Liver (tissue), 8 donors: ENCODE measurements at regions not wholly inside any gene's neighbourhood (a gene's known extent, or its start where the extent isn't known, plus 50 kb on each side); places are given as distances from the start of the nearest gene placed in this dataset.

Experiments
- DNase-seq: peaks from one replicate; pipeline ENCODE4 v3.0.0-alpha.2; 2017; ENCODE audit warnings: low spot score
- H3K27ac ChIP-seq, 2 donors: one replicate each; pipeline ENCODE4 v1.7.0; 2013; ENCODE audit warnings: inconsistent platforms in 2 of 2, low read length in 2 of 2, control low read depth in 1 of 2, low read depth in 1 of 2, mild to moderate bottlenecking in 1 of 2
- H3K27me3 ChIP-seq, 4 donors: one replicate each; pipeline versions ENCODE4 v1.6.1 to v1.7.0; 2013; ENCODE audit warnings: low read length in 3 of 4, inconsistent platforms in 1 of 4, mild to moderate bottlenecking in 1 of 4, moderate library complexity in 1 of 4; ENCODE audit not compliant: control insufficient read depth in 4 of 4, insufficient read depth in 4 of 4
- H3K36me3 ChIP-seq, 4 donors: one replicate each; pipeline versions ENCODE4 v1.6.1 to v1.7.0; 2013; ENCODE audit warnings: low read length in 3 of 4, mild to moderate bottlenecking in 3 of 4, low read depth in 1 of 4, moderate library complexity in 1 of 4; ENCODE audit not compliant: control insufficient read depth in 4 of 4, insufficient read depth in 3 of 4
- H3K4me1 ChIP-seq, 4 donors: one replicate each; pipeline versions ENCODE4 v1.6.1 to v1.7.0; 2013; ENCODE audit warnings: low read length in 3 of 4, mild to moderate bottlenecking in 3 of 4, moderate library complexity in 1 of 4; ENCODE audit not compliant: control insufficient read depth in 4 of 4, insufficient read depth in 4 of 4
- H3K4me3 ChIP-seq, 3 donors: one replicate each; pipeline versions ENCODE4 v1.6.1 to v1.7.0; 2013; ENCODE audit warnings: low read length in 3 of 3, control low read depth in 1 of 3, low read depth in 1 of 3, mild to moderate bottlenecking in 1 of 3
- H3K9ac ChIP-seq, 2 donors: one replicate each; pipeline ENCODE4 v1.7.0; 2013; ENCODE audit warnings: low read length in 2 of 2, mild to moderate bottlenecking in 2 of 2, moderate library complexity in 2 of 2, control low read depth in 1 of 2, low read depth in 1 of 2
- H3K9me3 ChIP-seq, 4 donors: one replicate each; pipeline versions ENCODE4 v1.6.1 to v1.7.0; 2013; ENCODE audit warnings: low read length in 3 of 4; ENCODE audit not compliant: control insufficient read depth in 4 of 4
- EGR1 ChIP-seq, 2 donors: IDR thresholded peaks; 2 replicates each; pipeline ENCODE4 v1.6.1; 2016 to 2018; ENCODE audit warnings: antibody characterized with exemption in 2 of 2, low read depth in 2 of 2
- FOXA1 ChIP-seq: IDR thresholded peaks from 2 replicates; pipeline ENCODE4 v1.6.1; 2016; ENCODE audit warnings: antibody characterized with exemption
- FOXA2 ChIP-seq: IDR thresholded peaks from 2 replicates; pipeline ENCODE4 v1.6.1; 2016; ENCODE audit warnings: antibody characterized with exemption
- GABPA ChIP-seq, 2 donors: IDR thresholded peaks in 1 of 2; conservative IDR thresholded peaks in 1 of 2; 2 replicates each; pipeline ENCODE4 v1.6.1; 2016; ENCODE audit warnings: antibody characterized with exemption in 2 of 2, mild to moderate bottlenecking in 1 of 2, moderate library complexity in 1 of 2
- HNF4A ChIP-seq, 2 donors: conservative IDR thresholded peaks; 2 replicates each; pipeline ENCODE4 v1.6.1; 2016; ENCODE audit warnings: antibody characterized with exemption in 2 of 2, mild to moderate bottlenecking in 2 of 2
- HNF4G ChIP-seq: IDR thresholded peaks from 2 replicates; pipeline ENCODE4 v1.6.1; 2016; ENCODE audit warnings: antibody characterized with exemption
- JUND ChIP-seq, 2 donors: IDR thresholded peaks; 2 replicates each; pipeline ENCODE4 v1.6.1; 2016; ENCODE audit warnings: antibody characterized with exemption in 2 of 2
- NR2F2 ChIP-seq: IDR thresholded peaks from 2 replicates; pipeline ENCODE4 v1.6.1; 2016; ENCODE audit warnings: antibody characterized with exemption
- RAD21 ChIP-seq, 2 donors: IDR thresholded peaks; 2 replicates each; pipeline ENCODE4 v1.6.1; 2016; ENCODE audit warnings: antibody characterized with exemption in 2 of 2, mild to moderate bottlenecking in 2 of 2
- RXRA ChIP-seq, 2 donors: IDR thresholded peaks; 2 replicates each; pipeline ENCODE4 v1.6.1; 2017 to 2018; ENCODE audit warnings: antibody characterized with exemption in 2 of 2, mild to moderate bottlenecking in 1 of 2
- SP1 ChIP-seq: IDR thresholded peaks from 2 replicates; pipeline ENCODE4 v1.6.1; 2018; ENCODE audit warnings: antibody characterized with exemption, mild to moderate bottlenecking
- TAF1 ChIP-seq: conservative IDR thresholded peaks from 2 replicates; pipeline ENCODE4 v1.6.1; 2016; ENCODE audit warnings: antibody characterized with exemption, mild to moderate bottlenecking
- YY1 ChIP-seq: IDR thresholded peaks from 2 replicates; pipeline ENCODE4 v1.6.1; 2016; ENCODE audit warnings: antibody characterized with exemption, mild to moderate bottlenecking
- WGBS: extraction: QIAGEN DNeasy Blood & Tissue Kit; methylation state at CpG from one replicate; pipeline ENCODE4 v1.1.7; 2013; 5-methylcytosine and 5-hydroxymethylcytosine counted together
- TF ChIP-seq, protein P1 (sequence below): IDR thresholded peaks from 2 replicates; pipeline ENCODE4 v1.6.1; 2016; ENCODE audit warnings: antibody characterized with exemption, mild to moderate bottlenecking
- TF ChIP-seq, protein P2 (sequence below): fragments of 150-350 bp; IDR thresholded peaks from 2 replicates; pipeline ENCODE4 v1.5.1; 2017; ENCODE audit warnings: improper control_type of control experiment, low read depth, low read length; ENCODE audit not compliant: missing input control
- TF ChIP-seq, protein P3 (sequence below): IDR thresholded peaks from 2 replicates; pipeline ENCODE4 v1.6.1; 2016; ENCODE audit warnings: antibody characterized with exemption
- TF ChIP-seq, protein P4 (sequence below): IDR thresholded peaks from 2 replicates; pipeline ENCODE4 v1.6.1; 2016; ENCODE audit warnings: antibody characterized with exemption
- TF ChIP-seq, protein P5 (sequence below): IDR thresholded peaks from 2 replicates; pipeline ENCODE4 v1.6.1; 2016; ENCODE audit warnings: antibody characterized with exemption
- donor health status: healthy.
- donor health status: healthy.
- donor health status: healthy.
- donor health status: healthy.
- donor health status: healthy.

DNA sequence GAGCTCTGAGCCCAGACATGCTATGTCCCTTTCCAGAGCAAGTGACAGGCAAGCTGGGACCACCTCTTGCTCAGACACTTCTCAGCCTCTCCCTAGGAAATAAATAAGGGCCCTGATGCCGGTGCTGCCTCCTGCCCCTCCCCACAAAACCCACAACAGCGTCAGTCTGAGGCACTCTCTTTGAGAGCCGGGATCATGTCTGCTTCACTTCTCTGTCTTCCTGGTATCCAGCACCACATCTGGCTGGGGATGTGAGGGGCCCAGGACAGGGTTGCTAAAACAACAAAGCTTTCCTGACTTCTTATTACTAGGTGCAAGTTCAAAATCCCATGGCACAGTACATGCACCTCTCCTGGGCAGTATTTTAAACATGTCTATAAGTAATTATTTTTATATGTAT, 103.9 kb upstream of the GLI2 start:
- TF ChIP-seq NR2F2 (no peak), HNF4A (conservative IDR thresholded peaks at IDR 0.05) (no peak), SP1 (no peak), FOXA2 (no peak), JUND (IDR thresholded peaks at IDR 0.05) (no peak), GABPA (IDR thresholded peaks at IDR 0.05 in 1 of 2, conservative IDR thresholded peaks at IDR 0.05 in 1 of 2) (no peak), RAD21 (IDR thresholded peaks at IDR 0.05) (no peak), TAF1 (no peak), EGR1 (IDR thresholded peaks at IDR 0.05; ENCODE audit: low read depth in 2 of 2) (no peak), FOXA1 (no peak), RXRA (IDR thresholded peaks at IDR 0.05) (no peak), HNF4G (no peak), YY1 (no peak)
- TF ChIP-seq, protein P1, sequence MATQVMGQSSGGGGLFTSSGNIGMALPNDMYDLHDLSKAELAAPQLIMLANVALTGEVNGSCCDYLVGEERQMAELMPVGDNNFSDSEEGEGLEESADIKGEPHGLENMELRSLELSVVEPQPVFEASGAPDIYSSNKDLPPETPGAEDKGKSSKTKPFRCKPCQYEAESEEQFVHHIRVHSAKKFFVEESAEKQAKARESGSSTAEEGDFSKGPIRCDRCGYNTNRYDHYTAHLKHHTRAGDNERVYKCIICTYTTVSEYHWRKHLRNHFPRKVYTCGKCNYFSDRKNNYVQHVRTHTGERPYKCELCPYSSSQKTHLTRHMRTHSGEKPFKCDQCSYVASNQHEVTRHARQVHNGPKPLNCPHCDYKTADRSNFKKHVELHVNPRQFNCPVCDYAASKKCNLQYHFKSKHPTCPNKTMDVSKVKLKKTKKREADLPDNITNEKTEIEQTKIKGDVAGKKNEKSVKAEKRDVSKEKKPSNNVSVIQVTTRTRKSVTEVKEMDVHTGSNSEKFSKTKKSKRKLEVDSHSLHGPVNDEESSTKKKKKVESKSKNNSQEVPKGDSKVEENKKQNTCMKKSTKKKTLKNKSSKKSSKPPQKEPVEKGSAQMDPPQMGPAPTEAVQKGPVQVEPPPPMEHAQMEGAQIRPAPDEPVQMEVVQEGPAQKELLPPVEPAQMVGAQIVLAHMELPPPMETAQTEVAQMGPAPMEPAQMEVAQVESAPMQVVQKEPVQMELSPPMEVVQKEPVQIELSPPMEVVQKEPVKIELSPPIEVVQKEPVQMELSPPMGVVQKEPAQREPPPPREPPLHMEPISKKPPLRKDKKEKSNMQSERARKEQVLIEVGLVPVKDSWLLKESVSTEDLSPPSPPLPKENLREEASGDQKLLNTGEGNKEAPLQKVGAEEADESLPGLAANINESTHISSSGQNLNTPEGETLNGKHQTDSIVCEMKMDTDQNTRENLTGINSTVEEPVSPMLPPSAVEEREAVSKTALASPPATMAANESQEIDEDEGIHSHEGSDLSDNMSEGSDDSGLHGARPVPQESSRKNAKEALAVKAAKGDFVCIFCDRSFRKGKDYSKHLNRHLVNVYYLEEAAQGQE: no peak
- TF ChIP-seq, protein P2, sequence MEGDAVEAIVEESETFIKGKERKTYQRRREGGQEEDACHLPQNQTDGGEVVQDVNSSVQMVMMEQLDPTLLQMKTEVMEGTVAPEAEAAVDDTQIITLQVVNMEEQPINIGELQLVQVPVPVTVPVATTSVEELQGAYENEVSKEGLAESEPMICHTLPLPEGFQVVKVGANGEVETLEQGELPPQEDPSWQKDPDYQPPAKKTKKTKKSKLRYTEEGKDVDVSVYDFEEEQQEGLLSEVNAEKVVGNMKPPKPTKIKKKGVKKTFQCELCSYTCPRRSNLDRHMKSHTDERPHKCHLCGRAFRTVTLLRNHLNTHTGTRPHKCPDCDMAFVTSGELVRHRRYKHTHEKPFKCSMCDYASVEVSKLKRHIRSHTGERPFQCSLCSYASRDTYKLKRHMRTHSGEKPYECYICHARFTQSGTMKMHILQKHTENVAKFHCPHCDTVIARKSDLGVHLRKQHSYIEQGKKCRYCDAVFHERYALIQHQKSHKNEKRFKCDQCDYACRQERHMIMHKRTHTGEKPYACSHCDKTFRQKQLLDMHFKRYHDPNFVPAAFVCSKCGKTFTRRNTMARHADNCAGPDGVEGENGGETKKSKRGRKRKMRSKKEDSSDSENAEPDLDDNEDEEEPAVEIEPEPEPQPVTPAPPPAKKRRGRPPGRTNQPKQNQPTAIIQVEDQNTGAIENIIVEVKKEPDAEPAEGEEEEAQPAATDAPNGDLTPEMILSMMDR: no peak
- TF ChIP-seq, protein P3, sequence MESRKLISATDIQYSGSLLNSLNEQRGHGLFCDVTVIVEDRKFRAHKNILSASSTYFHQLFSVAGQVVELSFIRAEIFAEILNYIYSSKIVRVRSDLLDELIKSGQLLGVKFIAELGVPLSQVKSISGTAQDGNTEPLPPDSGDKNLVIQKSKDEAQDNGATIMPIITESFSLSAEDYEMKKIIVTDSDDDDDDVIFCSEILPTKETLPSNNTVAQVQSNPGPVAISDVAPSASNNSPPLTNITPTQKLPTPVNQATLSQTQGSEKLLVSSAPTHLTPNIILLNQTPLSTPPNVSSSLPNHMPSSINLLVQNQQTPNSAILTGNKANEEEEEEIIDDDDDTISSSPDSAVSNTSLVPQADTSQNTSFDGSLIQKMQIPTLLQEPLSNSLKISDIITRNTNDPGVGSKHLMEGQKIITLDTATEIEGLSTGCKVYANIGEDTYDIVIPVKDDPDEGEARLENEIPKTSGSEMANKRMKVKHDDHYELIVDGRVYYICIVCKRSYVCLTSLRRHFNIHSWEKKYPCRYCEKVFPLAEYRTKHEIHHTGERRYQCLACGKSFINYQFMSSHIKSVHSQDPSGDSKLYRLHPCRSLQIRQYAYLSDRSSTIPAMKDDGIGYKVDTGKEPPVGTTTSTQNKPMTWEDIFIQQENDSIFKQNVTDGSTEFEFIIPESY: no peak
- TF ChIP-seq, protein P4, sequence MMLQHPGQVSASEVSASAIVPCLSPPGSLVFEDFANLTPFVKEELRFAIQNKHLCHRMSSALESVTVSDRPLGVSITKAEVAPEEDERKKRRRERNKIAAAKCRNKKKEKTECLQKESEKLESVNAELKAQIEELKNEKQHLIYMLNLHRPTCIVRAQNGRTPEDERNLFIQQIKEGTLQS: no peak
- TF ChIP-seq, protein P5, sequence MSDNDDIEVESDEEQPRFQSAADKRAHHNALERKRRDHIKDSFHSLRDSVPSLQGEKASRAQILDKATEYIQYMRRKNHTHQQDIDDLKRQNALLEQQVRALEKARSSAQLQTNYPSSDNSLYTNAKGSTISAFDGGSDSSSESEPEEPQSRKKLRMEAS: no peak
- Histone ChIP-seq H3K9me3 (peaks cover 0 to 4% (median 1%) of the 10 kb centered on the region in 4 donors), H3K4me1 (no peaks in the 10 kb centered on the region), H3K4me3 (no peak overlapping the region), H3K9ac (no peak overlapping the region), H3K36me3 (no peaks in the 10 kb centered on the region), H3K27me3 (no peaks in the 10 kb centered on the region), H3K27ac (no peak overlapping the region)
- WGBS: 82% methylated on average over 3 of the region's 3 CpGs
- no peak for DNase-seq
